DMS114 treated with DMSO at 0.1 percent for 48 hours (cell line): ENCODE measurements at regions not wholly inside any gene's neighbourhood (a gene's known extent, or its start where the extent isn't known, plus 50 kb on each side); places are given as distances from the start of the nearest gene placed in this dataset.
"Not testable (repeated sequence)": the region's sequence is repeated elsewhere in the genome, so short reads cannot be mapped to it uniquely, and the experiment has no call there.

ENCODE experiments used
- DNase-seq: peaks from one replicate; lab custom pipeline; 2025; ENCODE audit not compliant: unreplicated experiment; lab: John Stamatoyannopoulos, UW

GRCh38 chrX:39264023-39264422 is 462.8 kb downstream of the MID1IP1 start:
- no peak for DNase-seq

GRCh38 chrX:39267176-39267575 is 465.9 kb downstream of the MID1IP1 start:
- no peak for DNase-seq

GRCh38 chrX:39268207-39268606 is 466.9 kb downstream of the MID1IP1 start:
- DNase-seq = no peak

- no peak for DNase-seq
These were observed 474.3 kb downstream of the MID1IP1 start for GRCh38 chrX:39275500-39276068.

- DNase-seq = not testable (repeated sequence)
These were observed 476.6 kb downstream of the MID1IP1 start for GRCh38 chrX:39277685-39278390.

- DNase-seq = no peak
These were observed 482.0 kb downstream of the MID1IP1 start for GRCh38 chrX:39283239-39283638.

- DNase-seq = no peak
These were observed 487.3 kb downstream of the MID1IP1 start for GRCh38 chrX:39288592-39288991.

GRCh38 chrX:39289827-39290226 is 488.6 kb downstream of the MID1IP1 start:
- DNase-seq = no peak

GRCh38 chrX:39293203-39293602 is 491.9 kb downstream of the MID1IP1 start:
- no peak for DNase-seq

GRCh38 chrX:39296472-39296871 is 495.2 kb downstream of the MID1IP1 start:
- DNase-seq = no peak

- no peak for DNase-seq
These were observed 497.6 kb downstream of the MID1IP1 start for GRCh38 chrX:39298821-39299220.

- DNase-seq = no peak
These were observed 498.4 kb downstream of the MID1IP1 start for GRCh38 chrX:39299615-39300014.

- DNase-seq = no peak
These were observed 499.8 kb downstream of the MID1IP1 start for GRCh38 chrX:39301036-39301435.

GRCh38 chrX:39302838-39303237 is 501.6 kb downstream of the MID1IP1 start:
- DNase-seq = no peak

- DNase-seq = no peak
These were observed 503.5 kb downstream of the MID1IP1 start for GRCh38 chrX:39304746-39305145.

GRCh38 chrX:39307488-39307887 is 506.2 kb downstream of the MID1IP1 start:
- DNase-seq = no peak

- DNase-seq = no peak
These were observed 506.9 kb downstream of the MID1IP1 start for GRCh38 chrX:39308126-39308525.

GRCh38 chrX:39309018-39309635 is 507.9 kb downstream of the MID1IP1 start:
- DNase-seq = no peak

- DNase-seq = no peak
These were observed 508.5 kb downstream of the MID1IP1 start for GRCh38 chrX:39309721-39310152.

- DNase-seq = no peak
These were observed 509.6 kb downstream of the MID1IP1 start for GRCh38 chrX:39310891-39311290.

- no peak for DNase-seq
These were observed 510.4 kb downstream of the MID1IP1 start for GRCh38 chrX:39311646-39312045.

GRCh38 chrX:39313146-39313545 is 511.9 kb downstream of the MID1IP1 start:
- no peak for DNase-seq
